Smooth muscle cell (in vitro differentiated cells): ENCODE measurements at regions not wholly inside any gene's neighbourhood (a gene's known extent, or its start where the extent isn't known, plus 50 kb on each side); places are given as distances from the start of the nearest gene placed in this dataset.
"Not testable (repeated sequence)": the region's sequence is repeated elsewhere in the genome, so short reads cannot be mapped to it uniquely, and the experiment has no call there.

Experiments
- DNase-seq: peaks from one replicate; lab custom pipeline; 2025; ENCODE audit not compliant: unreplicated experiment; lab: John Stamatoyannopoulos, UW
- H2AFZ ChIP-seq: fragments of 200-600 bp; sonication (generic); 2 replicates; pipeline ENCODE4 v1.6.0; 2016; ENCODE audit warnings: antibody characterized with exemption, low read depth, mild to moderate bottlenecking
- H3F3A ChIP-seq: fragments of 200-600 bp; sonication (generic); 2 replicates; pipeline ENCODE4 v1.6.0; 2017; ENCODE audit warnings: antibody characterized with exemption, low read depth
- H3K27ac ChIP-seq: fragments of 200-600 bp; sonication (generic); 2 replicates; pipeline ENCODE4 v1.5.1; 2016; ENCODE audit warnings: low read depth, mild to moderate bottlenecking
- H3K27me3 ChIP-seq: fragments of 200-600 bp; sonication (generic); 2 replicates; pipeline ENCODE4 v1.6.1; 2016; ENCODE audit warnings: low read depth, mild to moderate bottlenecking
- H3K36me3 ChIP-seq: fragments of 200-600 bp; sonication (generic); 2 replicates; pipeline ENCODE4 v1.5.1; 2016; ENCODE audit warnings: low read depth
- H3K4me1 ChIP-seq: fragments of 200-600 bp; sonication (generic); 2 replicates; pipeline ENCODE4 v1.5.1; 2016; ENCODE audit warnings: low read depth
- H3K4me2 ChIP-seq: fragments of 200-600 bp; sonication (generic); 2 replicates; pipeline ENCODE4 v1.6.0; 2016; ENCODE audit warnings: mild to moderate bottlenecking
- H3K4me3 ChIP-seq: fragments of 200-600 bp; sonication (generic); 2 replicates; pipeline ENCODE4 v1.5.1; 2016; ENCODE audit warnings: mild to moderate bottlenecking
- H3K79me2 ChIP-seq: fragments of 200-600 bp; sonication (generic); 2 replicates; pipeline ENCODE4 v1.6.0; 2016; ENCODE audit warnings: low read depth, mild to moderate bottlenecking
- H3K9ac ChIP-seq: fragments of 200-600 bp; sonication (generic); 2 replicates; pipeline ENCODE4 v1.6.0; 2016; ENCODE audit warnings: low read depth
- H3K9me3 ChIP-seq: fragments of 200-600 bp; sonication (generic); replicated peaks from 2 replicates; pipeline ENCODE4 v1.5.1; 2016; ENCODE audit warnings: low read depth
- H4K20me1 ChIP-seq: fragments of 200-600 bp; sonication (generic); 2 replicates; pipeline ENCODE4 v1.6.0; 2016; ENCODE audit warnings: low read depth
- WGBS: methylation state at CpG from one replicate; pipeline ENCODE4 v1.1.7; 2016; ENCODE audit warnings: low lambda C conversion rate; 5-methylcytosine and 5-hydroxymethylcytosine counted together

DNA sequence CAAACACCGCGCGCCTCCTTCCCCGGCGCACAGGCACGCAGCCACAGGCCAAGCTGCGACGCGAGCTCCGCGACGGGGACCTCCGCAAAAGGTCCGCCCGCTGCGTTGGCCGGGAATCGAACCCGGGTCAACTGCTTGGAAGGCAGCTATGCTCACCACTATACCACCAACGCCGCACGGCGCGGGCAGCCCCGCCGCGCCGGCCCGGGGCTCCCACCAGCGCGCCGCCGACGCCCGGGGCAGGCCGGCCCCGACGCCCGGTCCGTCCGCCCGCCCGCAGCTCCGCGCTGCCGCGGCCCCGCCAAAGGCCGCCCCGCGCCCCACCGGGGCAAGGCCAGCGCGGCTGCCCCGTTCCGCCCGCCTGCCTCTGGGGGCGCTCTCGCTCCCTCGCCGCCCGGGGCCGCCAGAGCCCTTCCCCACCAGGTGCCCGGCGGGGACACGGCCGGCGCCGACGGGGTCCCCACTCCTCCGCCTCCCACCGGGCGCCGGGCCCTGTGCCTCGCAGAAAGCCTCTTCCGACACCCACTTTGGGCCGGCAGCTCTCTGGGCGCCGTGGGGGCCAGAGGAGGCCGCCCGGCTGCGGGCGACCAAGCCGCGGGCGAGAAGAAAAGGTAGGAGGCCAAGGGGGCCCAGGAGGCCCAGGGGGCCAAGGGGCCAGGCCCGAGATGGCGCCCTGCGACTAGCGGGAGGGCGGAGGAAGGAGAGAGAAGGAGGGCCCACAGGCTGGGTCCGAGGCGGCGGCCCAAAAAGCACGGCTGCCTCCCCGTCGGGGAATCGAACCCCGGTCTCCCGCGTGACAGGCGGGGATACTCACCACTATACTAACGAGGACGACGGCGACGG is 50.2 kb upstream of the FCGR2A start:
- not testable (repeated sequence) for H4K20me1 ChIP-seq, H3K4me3 ChIP-seq, H3K27me3 ChIP-seq, H3K4me1 ChIP-seq, H3K4me2 ChIP-seq, H3K9ac ChIP-seq, DNase-seq, H2AFZ ChIP-seq, H3K79me2 ChIP-seq, H3F3A ChIP-seq, H3K9me3 ChIP-seq, H3K36me3 ChIP-seq, H3K27ac ChIP-seq
- WGBS: no CpG with 5 or more reads among the region's 107 CpGs

DNA sequence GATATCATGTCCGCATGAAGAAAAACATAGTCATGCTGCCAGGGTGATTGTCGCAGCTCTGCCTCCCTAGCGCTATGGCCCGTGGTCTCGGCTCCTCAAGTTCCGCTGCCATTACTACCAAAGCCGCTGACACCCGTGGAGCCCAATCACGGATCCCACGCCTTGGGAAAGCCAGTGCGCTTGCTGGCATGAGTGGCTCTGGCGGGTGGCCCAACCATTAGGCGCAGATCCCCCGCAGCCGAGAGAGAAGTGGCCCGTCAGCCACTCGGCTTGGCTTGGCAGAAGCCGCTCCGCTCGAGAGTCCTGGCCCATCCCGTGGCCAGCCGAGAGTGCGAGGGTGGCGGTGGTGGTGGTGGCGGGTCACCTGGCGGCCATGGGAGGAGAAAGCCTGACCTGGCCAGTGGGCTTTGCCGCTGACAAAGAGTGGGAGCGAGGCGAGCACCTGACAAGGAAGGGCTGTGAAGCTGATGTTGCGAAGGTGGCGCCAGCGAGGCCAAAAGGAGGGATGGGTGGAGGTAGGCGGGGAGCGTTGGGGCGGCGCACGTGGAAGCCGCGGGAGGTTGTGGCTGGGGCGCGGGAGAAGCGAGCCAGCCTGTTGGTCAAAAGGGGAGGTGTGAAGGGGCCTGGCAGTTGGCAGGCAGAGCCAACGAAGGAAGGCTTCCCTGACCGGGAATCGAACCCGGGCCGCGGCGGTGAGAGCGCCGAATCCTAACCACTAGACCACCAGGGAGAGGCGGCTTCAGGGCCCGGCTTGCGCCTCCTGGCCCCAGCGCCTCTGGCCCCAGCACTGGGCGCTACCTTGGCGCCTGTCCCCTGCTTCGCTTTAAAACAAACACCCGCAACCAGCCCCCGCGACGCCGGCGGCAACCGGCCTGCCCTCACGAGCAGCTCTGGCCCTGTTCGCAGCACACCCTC is 51.0 kb upstream of the FCGR2A start:
- H3K36me3 ChIP-seq, H3K9me3 ChIP-seq, H3K79me2 ChIP-seq, H3K4me3 ChIP-seq, DNase-seq, H3F3A ChIP-seq, H3K4me1 ChIP-seq, H2AFZ ChIP-seq, H3K9ac ChIP-seq, H3K27ac ChIP-seq, H3K4me2 ChIP-seq, H4K20me1 ChIP-seq, H3K27me3 ChIP-seq: not testable (repeated sequence)
- WGBS: 54% methylated on average over 18 of the region's 67 CpGs

DNA sequence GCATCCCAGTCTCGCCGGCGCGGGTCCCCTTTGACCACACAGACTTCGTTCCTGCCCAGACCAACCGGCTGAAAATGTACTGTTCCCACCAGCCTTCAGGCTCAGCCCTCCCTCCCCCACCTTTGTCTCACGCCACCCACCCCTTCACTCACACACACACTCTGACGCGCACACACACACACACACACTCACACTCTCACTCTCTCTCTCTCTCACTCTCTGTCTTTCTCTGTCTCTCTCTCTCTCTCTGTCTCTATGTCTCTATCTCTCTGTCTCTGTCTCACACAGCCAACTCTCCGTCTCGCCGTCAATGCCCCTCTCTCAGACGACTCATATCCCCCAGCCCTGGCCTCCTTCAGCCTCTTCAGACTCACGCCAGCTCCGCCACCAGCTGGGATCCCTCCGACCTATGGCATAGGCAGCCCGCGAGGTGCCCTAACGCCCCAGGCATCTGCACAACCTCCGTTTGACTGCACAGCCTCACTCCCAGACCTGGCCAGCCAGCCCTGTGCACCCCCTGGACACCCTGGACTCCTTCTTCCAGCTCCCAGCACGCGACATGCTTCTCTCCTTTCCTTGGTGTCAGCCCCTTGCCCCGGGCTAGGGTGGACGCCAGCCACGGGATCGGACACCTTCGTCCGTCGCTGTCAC is 53.4 kb upstream of the FCGR2A start:
- H3K9ac ChIP-seq, H3K4me3 ChIP-seq, H3F3A ChIP-seq, H3K9me3 ChIP-seq, H3K36me3 ChIP-seq, DNase-seq, H3K4me1 ChIP-seq, H4K20me1 ChIP-seq, H3K27ac ChIP-seq, H2AFZ ChIP-seq, H3K4me2 ChIP-seq, H3K79me2 ChIP-seq, H3K27me3 ChIP-seq: not testable (repeated sequence)
- WGBS: no CpG with 5 or more reads among the region's 29 CpGs

- H4K20me1 ChIP-seq, H2AFZ ChIP-seq, H3K79me2 ChIP-seq, H3K9me3 ChIP-seq, H3K27me3 ChIP-seq, H3K9ac ChIP-seq, H3K4me3 ChIP-seq, H3K36me3 ChIP-seq, H3F3A ChIP-seq, H3K27ac ChIP-seq, H3K4me2 ChIP-seq, H3K4me1 ChIP-seq, DNase-seq: not testable (repeated sequence)
- WGBS: no CpG with 5 or more reads among the region's 66 CpGs
Measured at GRCh38 chr1:161447760-161448332, 57.4 kb upstream of the FCGR2A start.

- H3K4me2 ChIP-seq, H3K4me3 ChIP-seq, H3F3A ChIP-seq, H3K79me2 ChIP-seq, H4K20me1 ChIP-seq, H3K27me3 ChIP-seq, H3K9me3 ChIP-seq, H3K27ac ChIP-seq, DNase-seq, H3K9ac ChIP-seq, H3K36me3 ChIP-seq, H2AFZ ChIP-seq, H3K4me1 ChIP-seq: not testable (repeated sequence)
- no CpG with 5 or more reads among the region's 79 CpGs for whole genome bisulfite sequencing
Measured at GRCh38 chr1:161447040-161447759, 58.1 kb upstream of the FCGR2A start.

GRCh38 chr1:161444725-161445124 is 60.5 kb upstream of the FCGR2A start:
- WGBS: 87% methylated on average over 14 of the region's 18 CpGs

DNA sequence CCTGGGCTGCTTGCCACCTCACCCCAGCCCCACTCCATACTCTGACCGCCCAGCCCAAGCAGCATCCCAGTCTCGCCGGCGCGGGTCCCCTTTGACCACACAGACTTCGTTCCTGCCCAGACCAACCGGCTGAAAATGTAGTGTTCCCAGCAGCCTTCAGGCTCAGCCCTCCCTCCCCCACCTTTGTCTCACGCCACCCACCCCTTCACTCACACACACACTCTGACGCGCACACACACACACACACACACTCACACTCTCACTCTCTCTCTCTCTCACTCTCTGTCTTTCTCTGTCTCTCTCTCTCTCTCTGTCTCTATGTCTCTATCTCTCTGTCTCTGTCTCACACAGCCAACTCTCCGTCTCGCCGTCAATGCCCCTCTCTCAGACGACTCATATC is 61.0 kb upstream of the FCGR2A start:
- not testable (repeated sequence) for H4K20me1 ChIP-seq, H3K4me3 ChIP-seq, H3K4me2 ChIP-seq, H3K36me3 ChIP-seq, H3K9ac ChIP-seq, H3K27ac ChIP-seq, H2AFZ ChIP-seq, H3F3A ChIP-seq, H3K4me1 ChIP-seq, H3K9me3 ChIP-seq, DNase-seq, H3K79me2 ChIP-seq
- WGBS: no CpG with 5 or more reads among the region's 14 CpGs
- H3K27me3 ChIP-seq: peaks cover 10% of the 10 kb centered on the region

More at GRCh38 chr1:161444725-161445124, 60.5 kb upstream of the FCGR2A start:
- not testable (repeated sequence) for H4K20me1 ChIP-seq, H3K27me3 ChIP-seq, H3K4me2 ChIP-seq, H3K27ac ChIP-seq, H3K9me3 ChIP-seq, H3K4me3 ChIP-seq, H2AFZ ChIP-seq, H3F3A ChIP-seq, H3K36me3 ChIP-seq, H3K4me1 ChIP-seq, DNase-seq, H3K79me2 ChIP-seq, H3K9ac ChIP-seq
